Effector memory CD4-positive, alpha-beta T cell (primary cell): ENCODE measurements at regions not wholly inside any gene's neighbourhood (a gene's known extent, or its start where the extent isn't known, plus 50 kb on each side); places are given as distances from the start of the nearest gene placed in this dataset.

Experiments
- DNase-seq, 3 donors: peaks; one replicate each; pipeline ENCODE4 v3.0.0-alpha.2; 2020
- H3K27ac ChIP-seq: 2 replicates; pipeline ENCODE4 v1.7.0; 2013; ENCODE audit warnings: mild to moderate bottlenecking, low read length, moderate library complexity; ENCODE audit not compliant: insufficient read depth, poor library complexity, severe bottlenecking
- H3K27me3 ChIP-seq: replicated peaks from 2 replicates; pipeline ENCODE4 v1.7.0; 2013; ENCODE audit warnings: mild to moderate bottlenecking, low read length; ENCODE audit not compliant: insufficient read depth, control insufficient read depth, poor library complexity, severe bottlenecking
- H3K36me3 ChIP-seq: 2 replicates; pipeline ENCODE4 v1.7.0; 2013; ENCODE audit warnings: mild to moderate bottlenecking, low read length, moderate library complexity; ENCODE audit not compliant: control insufficient read depth, insufficient read depth
- H3K4me1 ChIP-seq: 2 replicates; pipeline ENCODE4 v1.7.0; 2013; ENCODE audit warnings: low read length, mild to moderate bottlenecking; ENCODE audit not compliant: control insufficient read depth, insufficient read depth, poor library complexity, severe bottlenecking
- H3K4me3 ChIP-seq: 2 replicates; pipeline ENCODE4 v1.7.0; 2013; ENCODE audit warnings: low read length, low read depth, mild to moderate bottlenecking; ENCODE audit not compliant: insufficient read depth, poor library complexity, severe bottlenecking
- H3K9me3 ChIP-seq: 2 replicates; pipeline ENCODE4 v1.7.0; 2013; ENCODE audit warnings: mild to moderate bottlenecking, low read length, moderate library complexity; ENCODE audit not compliant: control insufficient read depth

- Histone ChIP-seq H3K27ac (no peak overlapping the region), H3K9me3 (no peaks in the 10 kb centered on the region), H3K4me1 (no peaks in the 10 kb centered on the region), H3K36me3 (no peaks in the 10 kb centered on the region), H3K4me3 (no peak overlapping the region), H3K27me3 (no peaks in the 10 kb centered on the region)
- no peak for DNase-seq
Measured at GRCh38 chr13:39803156-39803555, 147.7 kb downstream of the COG6 start.

- Histone ChIP-seq H3K27ac (no peak overlapping the region), H3K27me3 (no peaks in the 10 kb centered on the region), H3K9me3 (no peaks in the 10 kb centered on the region), H3K36me3 (no peaks in the 10 kb centered on the region), H3K4me3 (no peak overlapping the region), H3K4me1 (no peaks in the 10 kb centered on the region)
- no peak for DNase-seq
Measured at GRCh38 chr13:39803851-39804250, 148.4 kb downstream of the COG6 start.

- no peaks in the 10 kb centered on the region for H3K27me3 ChIP-seq
- H3K4me1 ChIP-seq: no peaks in the 10 kb centered on the region
- H3K4me3 ChIP-seq: no peak overlapping the region
- DNase-seq: no peak
- H3K9me3 ChIP-seq: no peaks in the 10 kb centered on the region
- no peaks in the 10 kb centered on the region for H3K36me3 ChIP-seq
- no peak overlapping the region for H3K27ac ChIP-seq
Measured at GRCh38 chr13:39804332-39805210, 149.1 kb downstream of the COG6 start.

- no peaks in the 10 kb centered on the region for H3K4me1 ChIP-seq
- no peak overlapping the region for H3K4me3 ChIP-seq
- H3K36me3 ChIP-seq: no peaks in the 10 kb centered on the region
- H3K9me3 ChIP-seq: no peaks in the 10 kb centered on the region
- no peaks in the 10 kb centered on the region for H3K27me3 ChIP-seq
- H3K27ac ChIP-seq: no peak overlapping the region
- DNase-seq: no peak
Measured at GRCh38 chr13:39809466-39809865, 154.0 kb downstream of the COG6 start.

- Histone ChIP-seq H3K27me3 (no peaks in the 10 kb centered on the region), H3K36me3 (no peaks in the 10 kb centered on the region), H3K4me1 (no peaks in the 10 kb centered on the region), H3K9me3 (no peaks in the 10 kb centered on the region), H3K4me3 (no peak overlapping the region), H3K27ac (no peak overlapping the region)
- no peak for DNase-seq
Measured at GRCh38 chr13:39810091-39810877, 154.8 kb downstream of the COG6 start.

GRCh38 chr13:39811051-39811450 is 155.6 kb downstream of the COG6 start:
- Histone ChIP-seq H3K27ac (no peak overlapping the region), H3K27me3 (no peaks in the 10 kb centered on the region)

GRCh38 chr13:39811696-39812095 is 156.2 kb downstream of the COG6 start:
- Histone ChIP-seq H3K27me3 (no peaks in the 10 kb centered on the region), H3K27ac (no peak overlapping the region), H3K4me1 (no peaks in the 10 kb centered on the region), H3K36me3 (no peaks in the 10 kb centered on the region), H3K9me3 (no peaks in the 10 kb centered on the region), H3K4me3 (no peak overlapping the region)
- DNase-seq: no peak

More at GRCh38 chr13:39811051-39811450, 155.6 kb downstream of the COG6 start:
- Histone ChIP-seq H3K4me3 (no peak overlapping the region), H3K4me1 (no peaks in the 10 kb centered on the region), H3K9me3 (no peaks in the 10 kb centered on the region), H3K36me3 (no peaks in the 10 kb centered on the region)
- DNase-seq: no peak

GRCh38 chr13:39815345-39816111 is 160.1 kb downstream of the COG6 start:
- Histone ChIP-seq H3K4me3 (no peak overlapping the region), H3K9me3 (no peaks in the 10 kb centered on the region), H3K36me3 (no peaks in the 10 kb centered on the region), H3K4me1 (no peaks in the 10 kb centered on the region), H3K27me3 (no peaks in the 10 kb centered on the region), H3K27ac (no peak overlapping the region)
- DNase-seq: no peak

GRCh38 chr13:39816936-39817335 is 161.5 kb downstream of the COG6 start:
- no peaks in the 10 kb centered on the region for H3K36me3 ChIP-seq
- no peak overlapping the region for H3K27ac ChIP-seq

More at GRCh38 chr13:39816936-39817335, 161.5 kb downstream of the COG6 start:
- Histone ChIP-seq H3K4me1 (peaks cover 3% of the 10 kb centered on the region), H3K9me3 (no peaks in the 10 kb centered on the region), H3K4me3 (no peak overlapping the region), H3K27me3 (no peaks in the 10 kb centered on the region)
- no peak for DNase-seq
